SK-N-SH treated with all-trans-retinoic acid at 6 μM for 48 hours (cell line): ENCODE measurements at regions not wholly inside any gene's neighbourhood (a gene's known extent, or its start where the extent isn't known, plus 50 kb on each side); places are given as distances from the start of the nearest gene placed in this dataset.
"Not testable (repeated sequence)": the region's sequence is repeated elsewhere in the genome, so short reads cannot be mapped to it uniquely, and the experiment has no call there.

ENCODE experiments used
- ATAC-seq: fragments of 200-7000 bp; cut with Tn5 transposase; 3 replicates; pipeline ENCODE4 v1.9.1; 2020; ENCODE audit warnings: mild to moderate bottlenecking, moderate library complexity
- ARNTL ChIP-seq: fragments of 450-650 bp; formaldehyde crosslinking; IDR thresholded peaks from 2 replicates; pipeline ENCODE4 v1.5.0; 2020; ENCODE audit warnings: low read depth, mild to moderate bottlenecking, moderate library complexity, borderline replicate concordance
- CSDC2 ChIP-seq: fragments of 250-450 bp; sonication (Bioruptor Pico); IDR thresholded peaks from 2 replicates; pipeline ENCODE4 v1.5.0; 2020; ENCODE audit warnings: mild to moderate bottlenecking, moderate library complexity
- CSRNP3 ChIP-seq: fragments of 250-450 bp; sonication (Bioruptor Pico); IDR thresholded peaks from 2 replicates; pipeline ENCODE4 v1.5.1; 2021; ENCODE audit warnings: mild to moderate bottlenecking, moderate library complexity
- ESRRG ChIP-seq: fragments of 250-450 bp; sonication (Bioruptor Pico); IDR thresholded peaks from 2 replicates; pipeline ENCODE4 v1.6.1; 2021; ENCODE audit warnings: mild to moderate bottlenecking
- GLIS3 ChIP-seq: fragments of 250-450 bp; sonication (Bioruptor Pico); IDR thresholded peaks from 2 replicates; pipeline ENCODE4 v1.5.0; 2020; ENCODE audit warnings: mild to moderate bottlenecking, moderate library complexity
- ISL1 ChIP-seq: fragments of 250-450 bp; sonication (Bioruptor Pico); IDR thresholded peaks from 2 replicates; pipeline ENCODE4 v2.1.2; 2022; ENCODE audit warnings: mild to moderate bottlenecking, moderate library complexity
- OSR1 ChIP-seq: fragments of 250-450 bp; sonication (Bioruptor Pico); IDR thresholded peaks from 2 replicates; pipeline ENCODE4 v1.8.0; 2022; ENCODE audit warnings: moderate library complexity, mild to moderate bottlenecking, inconsistent platforms
- PATZ1 ChIP-seq: fragments of 250-450 bp; sonication (Bioruptor Pico); IDR thresholded peaks from 2 replicates; pipeline ENCODE4 v1.8.0; 2020; ENCODE audit warnings: mild to moderate bottlenecking, moderate library complexity, borderline replicate concordance
- POU6F1 ChIP-seq: fragments of 250-450 bp; sonication (Bioruptor Pico); IDR thresholded peaks from 2 replicates; pipeline ENCODE4 v1.8.0; 2021; ENCODE audit warnings: low read depth, mild to moderate bottlenecking, moderate library complexity, borderline replicate concordance
- PPARA ChIP-seq: fragments of 250-450 bp; sonication (Bioruptor Pico); IDR thresholded peaks from 2 replicates; pipeline ENCODE4 v1.5.0; 2020; ENCODE audit warnings: mild to moderate bottlenecking, borderline replicate concordance
- RARB ChIP-seq: fragments of 250-450 bp; sonication (Bioruptor Pico); IDR thresholded peaks from 2 replicates; pipeline ENCODE4 v1.8.0; 2021; ENCODE audit warnings: mild to moderate bottlenecking, moderate library complexity
- SNAI2 ChIP-seq: fragments of 250-450 bp; sonication (Bioruptor Pico); IDR thresholded peaks from 2 replicates; pipeline ENCODE4 v1.5.0; 2020; ENCODE audit warnings: mild to moderate bottlenecking, moderate library complexity
- TCF4 ChIP-seq: fragments of 250-450 bp; sonication (Bioruptor Pico); IDR thresholded peaks from 2 replicates; pipeline ENCODE4 v1.8.0; 2021; ENCODE audit warnings: mild to moderate bottlenecking, moderate library complexity, borderline replicate concordance
- TOX ChIP-seq: fragments of 250-450 bp; sonication (Bioruptor Pico); IDR thresholded peaks from 2 replicates; pipeline ENCODE4 v1.8.0; 2021; ENCODE audit warnings: mild to moderate bottlenecking, moderate library complexity, borderline replicate concordance
- ZC3H10 ChIP-seq: fragments of 250-450 bp; sonication (Bioruptor Pico); IDR thresholded peaks from 2 replicates; pipeline ENCODE4 v1.5.1; 2021; ENCODE audit warnings: mild to moderate bottlenecking, moderate library complexity
- ZFP3 ChIP-seq: fragments of 250-450 bp; sonication (Bioruptor Pico); IDR thresholded peaks from 2 replicates; pipeline ENCODE4 v1.5.0; 2020; ENCODE audit warnings: mild to moderate bottlenecking, moderate library complexity
- ZNF565 ChIP-seq: fragments of 450-650 bp; formaldehyde crosslinking; conservative IDR thresholded peaks from 2 replicates; pipeline ENCODE4 v1.5.0; 2020; ENCODE audit warnings: low read depth, mild to moderate bottlenecking, moderate library complexity
- ZNF70 ChIP-seq: fragments of 450-650 bp; formaldehyde crosslinking; IDR thresholded peaks from 2 replicates; pipeline ENCODE4 v1.5.0; 2020; ENCODE audit warnings: mild to moderate bottlenecking, moderate library complexity
- ZNF8 ChIP-seq: fragments of 450-650 bp; formaldehyde crosslinking; IDR thresholded peaks from 2 replicates; pipeline ENCODE4 v1.5.0; 2020; ENCODE audit warnings: mild to moderate bottlenecking, moderate library complexity
- TF ChIP-seq, protein P1 (sequence below): fragments of 250-450 bp; sonication (Bioruptor Pico); IDR thresholded peaks from 2 replicates; pipeline ENCODE4 v1.5.0; 2020; ENCODE audit warnings: mild to moderate bottlenecking, moderate library complexity

DNA sequence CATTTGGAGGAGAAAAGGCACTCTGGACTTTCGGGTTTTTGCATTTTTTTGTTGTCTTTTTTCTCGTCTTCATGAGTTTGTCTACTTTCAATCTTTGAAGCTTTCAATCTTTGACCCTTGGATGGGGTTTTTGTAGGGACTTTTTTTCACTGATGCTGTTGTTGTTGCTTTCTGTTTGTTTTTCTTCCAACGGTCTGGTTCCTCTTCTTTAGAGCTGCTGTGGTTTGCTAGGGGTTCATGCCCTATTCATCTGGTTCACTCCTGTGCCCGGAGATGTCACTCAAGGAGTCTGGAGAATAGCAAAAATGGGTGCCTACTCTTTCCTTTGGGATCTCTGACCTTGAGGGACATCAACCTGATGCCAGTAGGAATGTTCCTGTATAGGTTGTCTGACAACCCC is 378.6 kb upstream of the TYRP1 start (continued):
- TF ChIP-seq POU6F1 (CRISPR knock-in tag): no peak
- TF ChIP-seq, all 23 proteins: peak for 0

- no peak for ATAC-seq
- TF ChIP-seq ZC3H10 (no peak), ESRRG (CRISPR knock-in tag) (no peak), PATZ1 (no peak), TOX (CRISPR knock-in tag) (no peak), ZNF565 (no peak), POU6F1 (CRISPR knock-in tag) (no peak), ISL1 (CRISPR knock-in tag) (no peak)
- TF ChIP-seq, protein P1, sequence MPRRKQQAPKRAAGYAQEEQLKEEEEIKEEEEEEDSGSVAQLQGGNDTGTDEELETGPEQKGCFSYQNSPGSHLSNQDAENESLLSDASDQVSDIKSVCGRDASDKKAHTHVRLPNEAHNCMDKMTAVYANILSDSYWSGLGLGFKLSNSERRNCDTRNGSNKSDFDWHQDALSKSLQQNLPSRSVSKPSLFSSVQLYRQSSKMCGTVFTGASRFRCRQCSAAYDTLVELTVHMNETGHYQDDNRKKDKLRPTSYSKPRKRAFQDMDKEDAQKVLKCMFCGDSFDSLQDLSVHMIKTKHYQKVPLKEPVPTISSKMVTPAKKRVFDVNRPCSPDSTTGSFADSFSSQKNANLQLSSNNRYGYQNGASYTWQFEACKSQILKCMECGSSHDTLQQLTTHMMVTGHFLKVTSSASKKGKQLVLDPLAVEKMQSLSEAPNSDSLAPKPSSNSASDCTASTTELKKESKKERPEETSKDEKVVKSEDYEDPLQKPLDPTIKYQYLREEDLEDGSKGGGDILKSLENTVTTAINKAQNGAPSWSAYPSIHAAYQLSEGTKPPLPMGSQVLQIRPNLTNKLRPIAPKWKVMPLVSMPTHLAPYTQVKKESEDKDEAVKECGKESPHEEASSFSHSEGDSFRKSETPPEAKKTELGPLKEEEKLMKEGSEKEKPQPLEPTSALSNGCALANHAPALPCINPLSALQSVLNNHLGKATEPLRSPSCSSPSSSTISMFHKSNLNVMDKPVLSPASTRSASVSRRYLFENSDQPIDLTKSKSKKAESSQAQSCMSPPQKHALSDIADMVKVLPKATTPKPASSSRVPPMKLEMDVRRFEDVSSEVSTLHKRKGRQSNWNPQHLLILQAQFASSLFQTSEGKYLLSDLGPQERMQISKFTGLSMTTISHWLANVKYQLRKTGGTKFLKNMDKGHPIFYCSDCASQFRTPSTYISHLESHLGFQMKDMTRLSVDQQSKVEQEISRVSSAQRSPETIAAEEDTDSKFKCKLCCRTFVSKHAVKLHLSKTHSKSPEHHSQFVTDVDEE (CRISPR knock-in tag): no peak
These were observed 374.2 kb upstream of the TYRP1 start for GRCh38 chr9:12318732-12319685.

DNA sequence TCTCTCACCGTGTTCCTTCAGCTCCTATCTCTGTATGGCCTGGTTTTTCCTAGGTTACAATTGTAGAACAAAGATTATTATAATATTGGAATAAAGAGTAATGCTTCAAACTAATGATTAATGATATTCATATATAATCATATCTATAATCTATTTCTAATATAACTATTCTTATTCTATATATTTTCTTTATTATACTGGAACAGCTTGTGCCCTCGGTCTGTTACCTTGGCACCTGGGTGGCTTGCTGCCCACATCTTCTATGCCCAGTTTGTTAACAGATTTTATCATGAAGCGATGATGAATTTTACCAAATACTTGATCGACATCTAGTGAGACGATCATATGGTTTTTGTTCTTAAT is 363.6 kb upstream of the TYRP1 start:
- ATAC-seq: no peak
- TF ChIP-seq RARB (CRISPR knock-in tag) (no peak), SNAI2 (CRISPR knock-in tag) (no peak), ZNF70 (CRISPR knock-in tag) (no peak), TCF4 (CRISPR knock-in tag) (no peak), CSRNP3 (CRISPR knock-in tag) (no peak), ZNF8 (CRISPR knock-in tag) (no peak), ARNTL (CRISPR knock-in tag) (no peak), ZNF565 (no peak), ZFP3 (CRISPR knock-in tag) (no peak), ESRRG (CRISPR knock-in tag) (no peak), CSDC2 (CRISPR knock-in tag) (no peak), OSR1 (CRISPR knock-in tag) (no peak), PPARA (CRISPR knock-in tag) (no peak), ZC3H10 (no peak), GLIS3 (no peak)

DNA sequence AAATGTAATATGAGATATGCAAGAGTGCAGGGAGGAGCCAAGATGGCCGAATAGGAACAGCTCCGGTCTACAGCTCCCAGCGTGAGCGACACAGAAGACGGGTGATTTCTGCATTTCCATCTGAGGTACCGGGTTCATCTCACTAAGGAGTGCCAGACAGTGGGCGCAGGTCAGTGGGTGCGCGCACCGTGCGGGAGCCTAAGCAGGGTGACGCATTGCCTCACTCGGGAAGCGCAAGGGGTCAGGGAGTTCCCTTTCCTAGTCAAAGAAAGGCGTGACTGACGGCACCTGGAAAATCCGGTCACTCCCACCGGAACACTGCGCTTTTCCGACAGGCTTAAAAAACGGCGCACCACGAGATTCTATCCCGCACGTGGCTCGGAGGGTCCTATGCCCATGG is 359.2 kb upstream of the TYRP1 start:
- ATAC-seq: not testable (repeated sequence)
